A673 (cell line): ENCODE measurements at regions not wholly inside any gene's neighbourhood (a gene's known extent, or its start where the extent isn't known, plus 50 kb on each side); places are given as distances from the start of the nearest gene placed in this dataset.

Experiments used
- CTCF ChIP-seq: fragments of 300-800, 200-600 bp; sonication (generic); conservative IDR thresholded peaks from 2 replicates; pipeline ENCODE4 v1.5.1; 2017; ENCODE audit warnings: low read depth, mild to moderate bottlenecking, antibody characterized with exemption, low read length, moderate library complexity, mixed read lengths
- EZH2 ChIP-seq: fragments of 200-600 bp; sonication (generic); IDR thresholded peaks from 2 replicates; pipeline ENCODE4 v1.6.1; 2017; ENCODE audit warnings: borderline replicate concordance, low read depth, mild to moderate bottlenecking, mixed read lengths, antibody characterized with exemption, low read length; ENCODE audit not compliant: poor library complexity, severe bottlenecking

GRCh38 chr20:60139663-60140446 lies 181.6 kb downstream of the CDH26 start:
- TF ChIP-seq CTCF (no peak), EZH2 (no peak)
